ENCODE measurements at regions not wholly inside any gene's neighbourhood (a gene's known extent, or its start where the extent isn't known, plus 50 kb on each side); places are given as distances from the start of the nearest gene placed in this dataset.

DNA sequence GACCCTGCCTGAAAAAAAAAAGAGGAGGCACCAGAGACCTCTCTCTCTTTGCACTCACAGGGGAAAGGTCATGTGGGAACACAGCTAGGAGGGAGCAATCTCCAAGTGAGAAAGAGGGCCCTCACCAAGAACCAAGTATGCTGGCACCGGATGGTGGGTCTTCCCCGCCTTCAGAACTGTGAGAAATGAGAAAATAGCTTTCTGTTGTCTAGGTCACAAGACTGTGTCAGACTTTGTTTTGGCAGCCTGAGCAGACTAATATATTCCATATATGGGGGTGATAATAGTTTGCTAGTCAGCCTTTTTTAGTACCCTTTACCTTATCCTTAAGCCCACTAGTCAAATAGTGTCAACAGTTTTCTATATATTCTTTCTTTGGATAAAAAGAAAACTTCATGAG is 193.0 kb downstream of the TRIML1 start:
- no peak for TF ChIP-seq CHD1 (IDR thresholded peaks at IDR 0.05; ENCODE audit: low read depth, low read length)
- TF ChIP-seq CTCF (conservative IDR thresholded peaks at IDR 0.05; ENCODE audit: low read depth, low read length), result no peak
- no peak for TF ChIP-seq RCOR1 (IDR thresholded peaks at IDR 0.05; ENCODE audit: insufficient replicate concordance, low read length)
- TF ChIP-seq POLR2A (IDR thresholded peaks at IDR 0.05; ENCODE audit: low read depth, low read length), result no peak
- no peak for TF ChIP-seq RAD21 (IDR thresholded peaks at IDR 0.05; ENCODE audit: low read length)
- TF ChIP-seq SMC3 (IDR thresholded peaks at IDR 0.05; ENCODE audit: low read depth, low read length), result no peak
- TF ChIP-seq, protein P1, sequence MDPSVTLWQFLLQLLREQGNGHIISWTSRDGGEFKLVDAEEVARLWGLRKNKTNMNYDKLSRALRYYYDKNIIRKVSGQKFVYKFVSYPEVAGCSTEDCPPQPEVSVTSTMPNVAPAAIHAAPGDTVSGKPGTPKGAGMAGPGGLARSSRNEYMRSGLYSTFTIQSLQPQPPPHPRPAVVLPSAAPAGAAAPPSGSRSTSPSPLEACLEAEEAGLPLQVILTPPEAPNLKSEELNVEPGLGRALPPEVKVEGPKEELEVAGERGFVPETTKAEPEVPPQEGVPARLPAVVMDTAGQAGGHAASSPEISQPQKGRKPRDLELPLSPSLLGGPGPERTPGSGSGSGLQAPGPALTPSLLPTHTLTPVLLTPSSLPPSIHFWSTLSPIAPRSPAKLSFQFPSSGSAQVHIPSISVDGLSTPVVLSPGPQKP (IDR thresholded peaks at IDR 0.05; ENCODE audit: borderline replicate concordance, low read depth, low read length), result no peak
- no peak for TF ChIP-seq RFX5 (IDR thresholded peaks at IDR 0.05; ENCODE audit: low read depth, low read length)
- TF ChIP-seq NFE2L2 (IDR thresholded peaks at IDR 0.05; ENCODE audit: low read depth, low read length), result no peak
- no peak for TF ChIP-seq MAFK (IDR thresholded peaks at IDR 0.05; ENCODE audit: low read depth, low read length)
- no peak for TF ChIP-seq MXI1 (IDR thresholded peaks at IDR 0.05; ENCODE audit: borderline replicate concordance, low read depth, low read length)
- TF ChIP-seq BHLHE40 (IDR thresholded peaks at IDR 0.05; ENCODE audit: low read depth, low read length), result no peak
- TF ChIP-seq FOS (IDR thresholded peaks at IDR 0.05; ENCODE audit: low read depth, low read length), result no peak
- TF ChIP-seq USF2 (IDR thresholded peaks at IDR 0.05; ENCODE audit: low read depth, low read length), result no peak

Data from IMR-90 (cell line).